G401 (cell line): ENCODE measurements at regions not wholly inside any gene's neighbourhood (a gene's known extent, or its start where the extent isn't known, plus 50 kb on each side); places are given as distances from the start of the nearest gene placed in this dataset.

Experiments
- DNase-seq: peaks from one replicate; pipeline ENCODE4 v3.0.0-alpha.2; 2015; ENCODE audit warnings: low spot score
- in situ Hi-C: cut with HindIII; loops from 2 replicates; pipeline ENCODE4 v1.10.0; 2016; ENCODE audit warnings: low sequenced_read_pairs, mixed read lengths

GRCh38 chr13:59533561-59534555, 629.9 kb downstream of the DIAPH3 start:
- in situ Hi-C loops, result no loop called here
- no peak for DNase-seq

GRCh38 chr13:59534806-59535205, 628.9 kb downstream of the DIAPH3 start:
- no peak for DNase-seq
- in situ Hi-C loops, result no loop called here

GRCh38 chr13:59537500-59537899, 626.2 kb downstream of the DIAPH3 start:
- in situ Hi-C loops, result no loop called here
- DNase-seq, result no peak

GRCh38 chr13:59538512-59538911, 625.2 kb downstream of the DIAPH3 start:
- in situ Hi-C loops, result no loop called here

DNA sequence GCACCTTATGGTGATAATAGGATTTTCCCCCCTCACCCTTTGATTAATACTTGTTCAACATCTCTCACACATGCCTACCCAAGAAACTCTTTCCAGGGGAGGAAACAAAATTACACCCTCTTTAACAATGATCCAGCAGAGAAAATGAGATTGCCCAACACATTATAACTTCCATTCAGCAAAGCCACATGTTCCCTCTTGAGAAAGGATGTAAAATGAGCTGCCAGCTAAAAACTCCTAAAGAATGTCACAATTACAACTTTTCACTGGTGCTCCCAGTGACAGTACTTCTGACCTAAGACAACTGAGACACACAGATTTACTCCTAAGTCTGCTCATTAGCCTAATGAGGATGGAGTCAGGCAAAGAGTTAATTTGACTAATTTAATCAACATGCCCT, 621.4 kb downstream of the DIAPH3 start:
- DNase-seq, result no peak
- in situ Hi-C loops, result no loop called here

More at GRCh38 chr13:59538512-59538911, 625.2 kb downstream of the DIAPH3 start:
- DNase-seq, result no peak

DNA sequence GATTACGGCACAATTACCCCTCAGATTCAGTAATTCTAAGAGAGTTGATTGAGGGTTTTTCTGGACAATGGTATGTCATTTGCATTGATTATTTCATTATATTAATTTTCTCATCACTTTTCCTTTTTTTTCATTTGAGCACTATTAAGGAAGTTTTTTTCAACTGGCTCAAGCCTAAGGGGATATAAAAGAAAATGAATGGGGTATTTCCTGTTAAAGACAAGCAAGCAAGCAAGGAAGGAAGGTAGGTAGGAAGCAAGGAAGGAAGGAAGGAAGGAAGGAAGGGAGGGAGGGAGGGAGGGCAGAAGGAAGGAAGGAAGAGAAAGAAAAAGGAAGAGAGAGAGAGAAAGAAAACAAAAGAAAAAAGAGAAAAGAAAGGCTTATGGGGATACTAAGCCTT, 620.3 kb downstream of the DIAPH3 start:
- DNase-seq, result no peak
- in situ Hi-C loops, result no loop called here

GRCh38 chr13:59545007-59545406, 618.7 kb downstream of the DIAPH3 start:
- no peak for DNase-seq
- in situ Hi-C loops, result no loop called here

GRCh38 chr13:59546178-59546577, 617.5 kb downstream of the DIAPH3 start:
- in situ Hi-C loops, result no loop called here
- DNase-seq, result no peak

DNA sequence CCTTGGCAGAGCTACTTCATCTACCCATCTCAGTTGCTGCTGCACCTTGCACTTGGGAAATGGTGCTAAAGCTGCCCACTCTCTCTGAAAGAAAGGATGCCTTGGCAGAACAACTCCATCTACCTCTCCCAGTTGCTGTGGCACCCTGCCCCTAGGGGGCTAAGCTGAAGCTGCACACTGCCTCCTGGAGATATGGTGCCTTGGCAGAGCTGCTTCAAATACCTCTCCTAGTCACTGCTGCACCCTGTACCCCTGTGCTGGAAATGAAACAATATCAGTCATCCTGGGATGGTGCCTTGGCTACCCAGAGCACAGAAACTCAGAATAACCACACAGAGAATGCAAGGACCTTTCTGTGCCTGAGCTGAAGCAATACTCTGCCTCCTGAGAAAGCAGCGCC, 615.8 kb downstream of the DIAPH3 start:
- in situ Hi-C loops, result no loop called here
- no peak for DNase-seq

GRCh38 chr13:59562924-59563323, 600.8 kb downstream of the DIAPH3 start:
- no peak for DNase-seq
- in situ Hi-C loops, result no loop called here

DNA sequence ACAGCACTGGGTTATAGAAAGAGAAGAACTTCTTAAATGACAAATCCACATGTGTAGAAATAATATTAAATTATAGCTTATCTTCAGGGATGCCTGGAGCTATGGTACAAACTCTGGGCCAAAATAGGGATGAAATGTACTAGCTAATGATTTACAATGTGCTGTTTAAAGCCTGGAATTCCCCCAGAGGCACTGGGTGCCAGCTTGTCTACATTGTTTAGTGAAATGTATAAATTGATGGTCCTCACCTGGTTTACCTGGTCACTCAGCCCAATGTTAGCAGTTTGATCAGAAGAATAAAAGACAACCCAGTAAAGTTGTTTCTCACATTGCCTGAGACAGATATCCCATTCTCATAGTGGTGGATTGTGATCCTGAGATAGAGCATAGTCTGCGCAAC, 597.2 kb downstream of the DIAPH3 start:
- in situ Hi-C loops, result no loop called here
- DNase-seq, result no peak

- in situ Hi-C loops, result no loop called here
- DNase-seq, result no peak
These were observed 595.4 kb downstream of the DIAPH3 start for GRCh38 chr13:59568306-59568705.

GRCh38 chr13:59570204-59570603, 593.5 kb downstream of the DIAPH3 start:
- in situ Hi-C loops, result no loop called here
- DNase-seq, result no peak

GRCh38 chr13:59584101-59584500, 579.6 kb downstream of the DIAPH3 start:
- no peak for DNase-seq
- in situ Hi-C loops, result no loop called here

DNA sequence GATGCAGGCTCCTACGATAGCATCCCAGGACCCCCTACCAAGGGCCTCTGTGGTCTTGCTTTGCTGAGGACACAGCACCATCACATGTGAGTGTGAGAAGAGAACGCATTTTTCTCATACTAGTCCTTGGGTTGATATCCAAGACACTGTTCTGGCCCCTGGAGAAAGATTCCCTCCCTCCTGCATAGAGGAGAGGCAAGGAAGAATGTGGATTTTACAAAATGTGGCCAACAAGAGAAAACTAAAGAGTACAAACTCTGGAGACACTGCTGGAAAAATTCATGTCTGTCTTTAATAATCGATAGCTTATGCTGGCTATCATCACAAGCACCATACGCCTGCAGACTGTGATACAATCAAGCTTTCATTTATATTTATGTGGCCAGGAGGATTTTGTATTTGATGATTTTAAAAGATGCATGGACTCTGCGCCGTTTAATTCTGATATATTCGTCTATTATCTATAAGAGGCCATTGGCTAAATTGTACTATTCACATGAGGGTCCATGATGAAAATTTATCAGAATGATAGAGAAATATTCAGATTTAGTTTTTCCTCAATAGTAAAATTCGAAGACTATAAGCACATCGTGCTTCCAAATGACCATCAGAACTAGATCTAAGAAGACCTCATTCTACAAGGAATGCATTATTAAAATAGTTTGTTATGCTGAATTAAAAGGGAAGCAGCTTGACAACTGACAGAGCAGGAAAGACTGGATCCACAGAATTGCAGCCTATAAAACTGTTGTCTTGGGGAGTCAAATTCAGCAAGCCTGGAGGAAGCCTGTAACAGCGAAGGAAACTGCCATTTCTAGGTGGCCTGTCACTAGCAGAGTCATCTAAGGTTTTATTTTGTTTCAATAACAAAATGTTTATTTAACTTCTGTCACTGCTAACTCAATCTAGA, 578.7 kb downstream of the DIAPH3 start:
- no peak for DNase-seq
- in situ Hi-C loops, result no loop called here

DNA sequence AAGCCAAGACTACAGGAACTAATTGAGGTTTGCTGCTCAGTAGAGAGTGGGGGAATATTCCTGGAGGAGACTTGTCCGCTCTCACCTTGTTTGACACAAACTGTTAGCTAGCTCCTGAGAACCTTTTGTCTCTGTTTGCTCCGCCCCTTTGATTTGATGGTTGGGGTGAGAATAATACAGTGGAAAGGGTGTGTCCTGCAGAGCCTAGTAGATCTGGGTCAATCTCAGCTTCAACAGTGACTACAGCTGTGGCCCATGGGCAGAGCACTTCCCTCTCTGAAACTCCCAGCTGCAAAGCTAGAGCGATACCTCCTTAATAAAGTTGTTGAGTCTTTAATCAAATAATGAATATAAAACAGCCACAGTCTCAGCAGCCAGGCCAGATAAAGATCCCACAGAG, 576.7 kb downstream of the DIAPH3 start:
- DNase-seq, result no peak
- in situ Hi-C loops, result no loop called here

GRCh38 chr13:59587971-59588716, 575.6 kb downstream of the DIAPH3 start:
- no peak for DNase-seq
- in situ Hi-C loops, result no loop called here

GRCh38 chr13:59588717-59589067, 575.0 kb downstream of the DIAPH3 start:
- in situ Hi-C loops, result no loop called here
- DNase-seq, result no peak

DNA sequence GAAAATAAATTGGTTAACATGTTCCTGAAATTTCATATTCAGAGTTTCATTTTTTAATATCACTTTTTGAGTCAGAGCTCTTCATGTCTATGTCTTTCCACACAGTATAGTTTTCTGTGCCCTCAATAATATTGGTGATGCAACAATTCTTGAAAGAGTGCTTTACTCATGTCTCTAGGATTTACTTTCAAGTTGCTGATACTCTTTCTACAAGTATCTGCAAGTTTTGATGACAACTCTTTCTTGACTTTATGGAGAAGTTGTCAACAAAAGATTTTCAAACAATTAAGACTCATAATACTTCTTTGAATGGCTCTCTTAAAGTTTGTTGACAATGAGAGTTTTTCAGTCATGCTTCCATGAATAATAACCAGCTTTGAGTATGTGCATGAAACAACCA, 561.7 kb downstream of the DIAPH3 start:
- in situ Hi-C loops, result no loop called here

More for the DNA sequence above, 561.7 kb downstream of the DIAPH3 start:
- DNase-seq, result no peak
